ENCODE measurements at regions not wholly inside any gene's neighbourhood (a gene's known extent, or its start where the extent isn't known, plus 50 kb on each side); places are given as distances from the start of the nearest gene placed in this dataset.

- no peak overlapping the region for H3K27ac ChIP-seq (ENCODE audit: insufficient read depth, low read length)
- H3K4me1 ChIP-seq (ENCODE audit: control insufficient read depth, insufficient read depth, low read length), result no peaks in the 10 kb centered on the region
- H3K36me3 ChIP-seq (ENCODE audit: control insufficient read depth, insufficient read depth, low read length), result no peaks in the 10 kb centered on the region
- no peaks in the 10 kb centered on the region for H3K9me3 ChIP-seq (ENCODE audit: control insufficient read depth, insufficient read depth, low read length)
- CTCF ChIA-PET, result interaction anchor here (1.0 to 2.9 kb wide), 2 partner anchors 50 to 320 kb away, joined by 5 to 18 read pairs; no protein-coding TSS in a partner anchor
- H2BK20ac ChIP-seq (ENCODE audit: low read depth, low read length), result no peak overlapping the region
- 20% methylated on average over 1 of the region's 4 CpGs; no CpG with 5 or more reads in 1 of the 2 experiments for WGBS, 2 experiments (ENCODE audit: extremely low coverage in 2 of 2, insufficient read length in 1 of 2)
- H3K27me3 ChIP-seq (ENCODE audit: control insufficient read depth, insufficient read depth, low read length), result no peaks in the 10 kb centered on the region
- no peak for TF ChIP-seq CEBPB (IDR thresholded peaks at IDR 0.05; ENCODE audit: low read depth, low read length)
- TF ChIP-seq POLR2A (IDR thresholded peaks at IDR 0.05; ENCODE audit: low read depth, low read length), result no peak
- TF ChIP-seq RAD21 (IDR thresholded peaks at IDR 0.05; ENCODE audit: low read length), result peak; percentile 91
- TF ChIP-seq RFX5 (IDR thresholded peaks at IDR 0.05; ENCODE audit: low read depth, low read length), result no peak
- no peak for TF ChIP-seq RCOR1 (IDR thresholded peaks at IDR 0.05; ENCODE audit: insufficient replicate concordance, low read length)
- peak; percentile 91 for TF ChIP-seq SMC3 (IDR thresholded peaks at IDR 0.05; ENCODE audit: low read depth, low read length)
- no peak for TF ChIP-seq ELK1 (IDR thresholded peaks at IDR 0.05; ENCODE audit: borderline replicate concordance, low read depth, low read length)
- TF ChIP-seq NFE2L2 (IDR thresholded peaks at IDR 0.05; ENCODE audit: low read depth, low read length), result no peak
- no peak for TF ChIP-seq MAZ (IDR thresholded peaks at IDR 0.05; ENCODE audit: borderline replicate concordance, low read depth, low read length)
- TF ChIP-seq MAFK (IDR thresholded peaks at IDR 0.05; ENCODE audit: low read depth, low read length), result no peak
- no peak for TF ChIP-seq CHD1 (IDR thresholded peaks at IDR 0.05; ENCODE audit: low read depth, low read length)
- TF ChIP-seq CTCF (conservative IDR thresholded peaks at IDR 0.05; ENCODE audit: low read depth, low read length), result peak; percentile 83
- no peak for TF ChIP-seq FOS (IDR thresholded peaks at IDR 0.05; ENCODE audit: low read depth, low read length)
- peak; percentile 75 for DNase-seq
- H3K4me3 ChIP-seq (ENCODE audit: insufficient read depth, low read depth, low read length), result no peak overlapping the region
- in situ Hi-C loops (cut with MboI; ENCODE audit: low sequenced_read_pairs) (loop anchor here (5.0 to 25.0 kb wide), 3 partner anchors 320 to 1080 kb away; no protein-coding TSS in a partner anchor), dilution Hi-C loops (cut with HindIII; ENCODE audit: low sequenced_read_pairs, unreplicated experiment) (no loop called here), intact Hi-C loops (cut with micrococcal nuclease) (loop anchor here (1.0 to 10.0 kb wide), 5 partner anchors 223 to 1090 kb away; no protein-coding TSS in a partner anchor)
- no peaks in the 10 kb centered on the region for H4K20me1 ChIP-seq (ENCODE audit: insufficient read depth, low read length)
- H2BK5ac ChIP-seq (ENCODE audit: low read depth, low read length, poor library complexity, severe bottlenecking), result no peak overlapping the region
- POLR2A ChIA-PET (ENCODE audit: unreplicated experiment), result interaction anchor here (0.7 kb wide), 1 partner anchor 293 kb away, joined by 4 read pairs; no protein-coding TSS in a partner anchor
- H2BK120ac ChIP-seq (ENCODE audit: low read depth, low read length), result no peak overlapping the region
- H3K4me2 ChIP-seq (ENCODE audit: low read depth, low read length), result no peak overlapping the region
- no peak overlapping the region for H2BK15ac ChIP-seq (ENCODE audit: low read depth, low read length)
- peak; percentile 99 for ATAC-seq (ENCODE audit: low read depth)
- peak overlapping the region; percentile 33 for H2AK9ac ChIP-seq (replicated peaks; ENCODE audit: low read depth, low read length, poor library complexity)
- no peaks in the 10 kb centered on the region for H3K9me1 ChIP-seq (ENCODE audit: insufficient read depth, low read length)
- H3K9ac ChIP-seq (ENCODE audit: low read depth, low read length), result no peak overlapping the region
- no peak overlapping the region for H3K56ac ChIP-seq (ENCODE audit: extremely low read depth, insufficient read depth, low read length)
- no peak overlapping the region for H4K8ac ChIP-seq (ENCODE audit: low read depth in 2 of 2, low read length in 2 of 2)
- peak overlapping the region; percentile 69 for H2AFZ ChIP-seq (replicated peaks; ENCODE audit: low read length, poor library complexity)
- H2AK5ac ChIP-seq (ENCODE audit: low read depth, low read length), result no peak overlapping the region
- H4K5ac ChIP-seq (ENCODE audit: low read depth, low read length), result no peak overlapping the region
- H3K23ac ChIP-seq (ENCODE audit: low read depth, low read length), result no peak overlapping the region
- peak overlapping the region; percentile 26; the same call in 1 of the 2 replicates for H3K4ac ChIP-seq (ENCODE audit: low read depth, low read length)
- H3K14ac ChIP-seq (replicated peaks; ENCODE audit: low read depth, low read length), result no peak overlapping the region
- no peak overlapping the region for H3K18ac ChIP-seq (ENCODE audit: low read depth, low read length)
- BruUV-seq (replicated peaks), result no TSS peak
- no peak overlapping the region for H4K91ac ChIP-seq (ENCODE audit: insufficient read depth, low read depth, low read length)
- H3K79me1 ChIP-seq (ENCODE audit: low read depth in 1 of 2, low read length in 2 of 2), result no peaks in the 10 kb centered on the region
Observed at GRCh38 chr7:19442016-19442785, 266.6 kb downstream of the POLR1F start.
